ENCODE measurements at regions not wholly inside any gene's neighbourhood (a gene's known extent, or its start where the extent isn't known, plus 50 kb on each side); places are given as distances from the start of the nearest gene placed in this dataset.

DNA sequence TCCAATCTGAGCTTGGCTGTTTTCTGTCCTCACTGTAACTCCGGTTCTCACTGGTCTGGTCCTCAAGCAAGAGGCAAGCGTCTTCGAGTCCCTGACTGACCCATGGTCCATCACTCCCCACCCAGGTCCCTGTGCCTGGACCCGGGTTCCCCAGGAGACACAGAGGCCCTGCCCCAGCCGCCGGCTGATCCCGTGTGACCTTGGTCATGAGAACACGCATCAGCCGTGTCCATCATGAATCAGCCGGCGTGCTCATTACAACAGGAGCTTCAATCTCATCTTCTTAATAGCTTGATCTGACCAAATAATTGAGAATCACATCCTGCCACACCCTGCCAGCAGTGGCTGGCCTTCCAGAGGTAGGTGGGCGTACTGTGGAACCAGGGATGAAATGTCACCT, 545.1 kb downstream of the BRD1 start:
- DNase-seq (ENCODE audit: low read depth): no peak

GRCh38 chr22:49281467-49282340, 546.0 kb downstream of the BRD1 start:
- DNase-seq (ENCODE audit: low read depth): no peak

- no peak for DNase-seq (ENCODE audit: low read depth)
Observed at GRCh38 chr22:49278340-49278739, 549.3 kb downstream of the BRD1 start.

- DNase-seq (ENCODE audit: low read depth): no peak
Observed at GRCh38 chr22:49276567-49276966, 551.1 kb downstream of the BRD1 start.

DNA sequence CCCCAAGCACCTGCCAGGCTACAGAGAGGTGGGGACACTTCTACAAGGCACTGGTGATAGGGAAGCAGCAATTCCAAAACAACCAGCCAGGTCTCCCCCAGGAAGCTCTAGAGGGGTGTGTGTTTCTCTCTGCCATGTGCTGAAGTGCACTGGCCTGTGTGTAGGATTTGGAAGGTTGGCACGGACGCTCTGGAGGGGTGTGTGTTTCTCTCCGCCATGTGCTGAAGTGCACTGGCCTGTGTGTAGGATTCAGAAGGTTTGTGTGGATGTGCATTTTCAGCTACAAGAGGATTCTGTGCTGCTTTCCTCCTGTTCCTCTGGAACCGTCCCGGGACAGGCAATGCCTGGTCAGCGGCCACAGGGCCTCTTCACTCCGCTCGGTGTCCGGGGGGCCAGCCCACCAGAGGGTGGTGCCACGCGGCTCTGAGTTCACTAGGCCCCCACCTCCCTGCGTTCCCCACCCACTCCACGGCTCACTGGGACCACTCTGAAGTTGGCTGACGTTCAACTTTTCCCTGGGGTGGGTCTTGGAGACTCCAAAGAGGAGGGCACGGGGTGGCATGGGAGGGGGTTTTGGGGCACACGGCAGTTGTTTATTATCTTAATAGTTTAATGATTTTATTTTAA, 552.8 kb downstream of the BRD1 start:
- DNase-seq (ENCODE audit: low read depth): no peak

- no peak for DNase-seq (ENCODE audit: low read depth)
Observed at GRCh38 chr22:49272546-49273125, 555.0 kb downstream of the BRD1 start.

GRCh38 chr22:49271831-49272230, 555.8 kb downstream of the BRD1 start:
- no peak for DNase-seq (ENCODE audit: low read depth)

GRCh38 chr22:49271369-49271727, 556.3 kb downstream of the BRD1 start:
- no peak for DNase-seq (ENCODE audit: low read depth)

GRCh38 chr22:49270595-49271368, 556.9 kb downstream of the BRD1 start:
- no peak for DNase-seq (ENCODE audit: low read depth)

DNA sequence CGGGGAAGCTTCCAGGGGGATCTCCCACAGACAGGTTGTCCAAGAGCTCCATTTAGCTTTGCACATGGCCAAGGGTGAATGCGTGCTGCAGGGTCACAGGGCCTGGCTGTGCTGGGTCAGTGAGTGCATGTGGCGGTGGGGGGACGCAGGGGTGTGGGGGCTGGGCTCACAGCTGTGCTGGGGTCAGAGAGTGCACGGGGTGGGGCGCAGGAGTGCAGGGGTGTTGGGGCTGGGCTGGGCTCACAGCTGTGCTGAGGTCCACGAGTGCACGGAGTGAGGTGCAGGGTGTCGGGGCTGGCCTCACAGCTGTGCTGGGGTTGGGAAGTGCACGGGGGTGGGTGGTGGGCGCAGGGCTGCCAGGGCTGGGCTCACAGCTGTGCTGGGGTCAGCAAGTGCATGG, 557.7 kb downstream of the BRD1 start:
- no peak for DNase-seq (ENCODE audit: low read depth)

DNA sequence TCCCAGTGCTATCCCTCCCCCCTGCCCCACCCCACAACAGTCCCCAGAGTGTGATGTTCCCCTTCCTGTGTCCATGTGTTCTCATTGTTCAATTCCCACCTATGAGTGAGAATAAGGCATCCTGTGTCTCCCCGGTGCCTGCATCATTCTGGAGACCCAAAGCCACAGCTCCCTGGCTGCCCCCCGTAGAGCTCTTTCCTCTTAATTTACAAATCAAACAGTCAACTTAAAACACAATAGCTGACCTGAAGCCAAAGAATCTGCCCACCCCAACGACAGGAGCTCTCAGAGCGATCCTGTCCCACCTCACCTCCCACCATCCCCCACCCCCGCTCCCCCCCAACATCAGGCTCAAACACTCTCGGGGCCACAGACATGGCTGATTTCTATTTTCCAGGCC, 558.3 kb downstream of the BRD1 start:
- no peak for DNase-seq (ENCODE audit: low read depth)

DNA sequence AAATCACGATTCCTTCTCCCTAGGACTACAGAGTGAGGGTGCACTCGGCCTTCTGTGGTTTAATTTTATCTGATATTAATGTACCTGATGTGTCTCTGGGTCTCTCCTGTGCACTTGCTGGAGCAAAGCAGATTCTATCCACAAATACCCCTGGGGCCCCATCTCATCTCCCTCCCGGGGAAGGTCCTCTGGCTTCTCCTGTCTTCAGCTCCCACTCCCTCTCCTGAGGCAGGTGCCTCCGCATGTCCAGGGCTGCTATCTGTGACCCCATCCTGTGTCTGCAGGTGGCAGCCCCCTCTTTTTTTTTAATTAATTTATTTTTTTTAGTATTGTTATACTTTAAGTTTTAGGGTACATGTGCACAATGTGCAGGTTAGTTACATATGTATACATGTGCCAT, 558.7 kb downstream of the BRD1 start:
- no peak for DNase-seq (ENCODE audit: low read depth)

DNA sequence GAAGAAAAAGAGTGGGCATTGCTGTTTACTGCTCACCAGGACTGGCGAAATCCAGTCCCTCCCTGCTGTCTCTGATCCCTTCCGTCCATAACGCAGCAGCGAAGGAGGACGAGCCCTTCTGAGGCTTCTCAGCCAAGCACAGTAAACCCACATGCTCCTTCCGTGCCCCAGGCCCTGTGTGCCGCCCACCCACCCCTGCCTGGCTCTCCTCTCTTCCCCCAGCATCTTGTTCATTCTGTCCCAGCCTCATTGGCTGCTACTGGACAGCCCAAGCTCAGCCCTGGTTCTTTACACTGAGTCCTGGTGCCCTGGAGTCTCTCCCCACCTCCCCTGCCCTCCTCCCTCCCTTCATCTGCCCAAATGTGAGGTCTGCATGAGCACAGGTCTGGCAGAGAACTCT, 559.7 kb downstream of the BRD1 start:
- DNase-seq (ENCODE audit: low read depth): no peak

DNA sequence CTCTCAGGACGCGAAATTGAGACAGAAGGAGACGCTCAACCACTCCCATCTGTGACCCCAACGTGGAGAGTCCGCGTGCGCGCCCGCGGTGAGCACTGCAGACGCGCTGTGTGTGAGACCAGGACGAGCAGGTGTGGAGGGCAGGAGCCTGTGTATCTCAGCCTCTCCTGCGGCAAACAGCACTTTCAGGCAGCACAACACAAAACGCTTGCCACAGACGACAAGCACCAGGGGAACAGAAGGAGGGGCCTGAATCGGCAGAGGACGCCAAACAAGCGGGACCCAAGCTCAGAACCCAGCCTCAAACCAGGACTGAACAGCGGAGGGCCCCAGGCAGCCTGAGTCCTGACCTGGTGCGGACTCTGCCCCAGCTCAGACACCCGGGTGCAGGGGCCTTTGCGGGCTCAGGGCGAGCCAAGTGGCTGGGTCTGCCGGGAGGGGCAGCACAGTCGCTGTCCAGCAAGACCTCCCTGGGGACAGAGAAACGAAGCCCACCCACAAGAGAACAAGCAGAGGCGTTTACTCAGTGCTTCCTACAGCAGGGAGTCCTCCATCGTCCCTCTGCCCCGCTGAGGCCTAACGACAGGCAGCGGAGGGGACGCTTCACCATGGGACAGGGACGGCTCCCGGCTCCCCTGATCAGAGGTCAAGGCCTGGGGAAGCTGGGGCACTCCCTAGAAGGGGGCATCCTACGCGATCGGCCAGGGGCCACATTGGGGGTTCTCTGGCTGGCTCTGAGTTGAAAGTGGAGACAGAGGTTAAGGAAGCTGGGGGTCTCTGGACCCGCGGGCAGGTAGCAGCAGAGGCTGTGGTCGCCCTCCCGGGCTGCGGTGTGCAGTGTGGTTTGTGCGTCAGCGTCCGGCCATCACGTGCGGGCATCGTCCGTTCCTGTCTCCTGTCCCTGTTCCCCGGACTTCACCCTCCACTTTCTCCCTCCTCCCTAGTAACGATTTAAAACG, 560.8 kb downstream of the BRD1 start:
- DNase-seq (ENCODE audit: low read depth): no peak

DNA sequence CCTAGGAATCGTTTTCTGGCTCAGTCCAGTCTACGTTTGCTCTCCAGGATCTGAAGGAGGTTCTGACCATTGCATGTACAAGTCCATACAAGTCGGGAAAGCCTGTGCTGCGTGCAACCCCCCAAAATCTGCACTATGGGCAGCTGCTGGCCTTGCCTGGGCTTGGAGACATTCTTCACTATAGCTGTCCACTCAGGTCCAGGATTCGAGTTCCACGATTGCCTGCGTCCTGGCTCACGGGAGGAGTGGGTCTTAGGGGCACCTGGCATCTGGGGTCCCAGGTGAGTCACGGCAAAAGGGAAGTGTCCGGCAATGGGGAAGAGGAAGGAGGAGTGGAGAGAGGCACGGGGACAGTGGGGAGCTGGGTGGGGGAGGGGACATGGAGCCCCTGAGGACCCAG, 563.0 kb downstream of the BRD1 start:
- no peak for DNase-seq (ENCODE audit: low read depth)

- no peak for DNase-seq (ENCODE audit: low read depth)
Observed at GRCh38 chr22:49263101-49263500, 564.6 kb downstream of the BRD1 start.

DNA sequence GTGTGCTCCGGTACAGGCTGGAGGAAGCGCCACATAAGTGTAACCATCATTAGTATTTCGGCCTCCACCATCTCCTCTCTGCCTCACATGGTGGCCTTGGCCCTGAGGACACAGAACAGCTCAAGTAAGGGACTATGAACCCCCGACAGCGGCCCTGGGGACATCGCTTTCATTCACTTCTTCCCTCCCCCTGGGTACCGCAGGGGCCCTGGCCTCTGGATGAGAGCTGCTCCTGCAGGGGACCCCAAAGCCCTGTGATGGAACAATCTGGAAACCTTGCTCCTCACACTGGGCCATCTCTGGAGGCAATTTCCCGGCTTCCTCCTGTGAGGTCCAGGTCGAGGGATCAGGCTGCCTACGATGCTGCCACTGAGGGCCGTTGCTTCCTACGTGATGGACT, 565.5 kb downstream of the BRD1 start:
- DNase-seq (ENCODE audit: low read depth): no peak

DNA sequence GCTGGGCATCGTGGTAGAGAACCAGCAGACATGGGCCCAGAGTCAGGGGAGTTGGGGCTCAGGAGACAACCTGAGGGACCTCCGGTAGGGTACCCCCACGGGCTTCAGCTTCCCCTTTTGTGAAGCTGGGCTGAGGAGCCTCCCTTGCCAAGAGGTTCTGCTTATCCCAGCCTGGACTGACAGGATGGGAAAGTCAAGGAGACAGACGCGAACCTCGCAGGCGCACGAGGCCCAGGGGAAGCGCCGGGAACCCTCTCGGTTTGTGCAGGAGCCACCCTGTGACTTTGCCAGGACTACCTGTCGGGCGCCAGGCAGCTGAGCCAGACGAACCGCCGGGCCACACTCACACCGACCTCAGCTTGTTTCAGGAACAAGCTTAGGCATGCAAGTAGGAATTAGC, 566.1 kb downstream of the BRD1 start:
- no peak for DNase-seq (ENCODE audit: low read depth)

DNA sequence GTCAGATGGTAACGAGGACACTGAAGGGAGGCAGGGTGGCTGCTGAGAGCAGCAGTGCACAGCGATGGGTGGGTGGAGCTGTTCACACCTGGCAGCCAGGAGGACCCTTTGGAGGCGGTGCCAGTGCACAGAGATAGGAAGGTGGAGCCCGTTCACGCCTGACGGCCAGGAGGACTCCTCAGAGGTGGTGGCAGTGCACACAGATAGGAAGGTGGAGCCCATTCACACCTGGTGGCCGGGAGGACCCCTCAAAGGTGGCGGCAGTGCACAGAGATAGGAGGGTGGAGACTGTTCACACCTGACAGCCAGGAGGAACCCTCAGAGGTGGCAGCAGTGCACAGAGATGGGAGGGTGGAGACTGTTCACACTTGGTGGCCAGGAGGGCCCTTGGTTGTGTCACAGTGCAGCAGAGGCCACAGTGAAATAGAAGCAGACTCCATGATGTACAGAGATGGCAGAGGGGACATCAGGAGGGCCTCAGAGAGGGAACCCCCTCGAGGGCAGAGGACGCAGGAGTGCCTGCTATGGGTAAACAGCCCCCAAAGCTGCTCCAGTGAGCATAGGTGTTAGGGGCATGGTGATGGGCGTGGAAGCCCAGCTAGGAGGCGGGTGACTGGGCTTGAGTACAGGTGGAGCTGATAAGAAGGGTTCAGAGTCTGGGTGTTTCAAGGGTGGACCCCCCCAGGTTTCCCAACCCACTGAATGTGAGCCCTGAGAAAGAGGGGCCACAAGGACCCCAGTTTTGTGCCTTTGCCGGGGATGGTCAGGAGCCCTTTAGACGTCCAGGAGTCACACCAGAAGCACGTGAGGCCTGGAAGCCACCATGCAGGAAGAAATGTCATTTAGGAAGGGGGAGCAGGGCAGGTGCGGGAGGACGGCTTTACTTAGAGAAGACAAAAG, 566.7 kb downstream of the BRD1 start:
- no peak for DNase-seq (ENCODE audit: low read depth)

DNA sequence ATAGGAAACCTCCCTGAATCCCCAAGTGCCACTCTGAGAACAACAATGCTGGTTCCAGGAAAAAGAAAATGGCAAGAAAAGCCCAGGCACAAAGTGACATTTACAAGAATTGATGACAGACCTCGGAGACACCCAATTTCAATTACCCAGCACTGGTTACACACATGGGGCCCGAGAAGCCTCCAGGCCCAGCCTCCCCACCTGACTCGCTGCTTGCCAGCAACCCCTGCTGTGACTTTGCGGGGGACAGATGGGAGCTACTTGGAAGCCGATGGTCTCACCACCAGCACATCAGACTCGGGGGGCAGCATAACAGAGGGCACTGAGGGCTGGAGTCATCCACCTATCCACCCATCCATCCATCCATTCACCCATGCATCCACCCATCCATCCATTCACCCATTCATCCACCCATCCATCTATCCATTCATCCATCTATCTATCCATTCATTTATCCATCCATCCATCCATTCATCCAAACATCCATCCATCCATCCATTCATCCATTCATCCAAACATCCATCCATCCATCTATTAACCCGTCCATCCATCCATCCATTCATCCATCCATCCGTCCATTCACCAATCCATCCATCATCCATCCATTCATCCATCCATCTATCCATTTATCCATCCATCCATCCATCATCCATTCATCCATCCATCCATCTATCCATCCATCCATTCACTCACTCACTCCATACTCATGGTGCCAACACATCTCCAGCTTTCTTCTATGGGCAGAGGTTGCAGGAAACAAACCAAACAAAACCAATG, 567.6 kb downstream of the BRD1 start:
- DNase-seq (ENCODE audit: low read depth): no peak
